ENCODE measurements at regions not wholly inside any gene's neighbourhood (a gene's known extent, or its start where the extent isn't known, plus 50 kb on each side); places are given as distances from the start of the nearest gene placed in this dataset.

DNA sequence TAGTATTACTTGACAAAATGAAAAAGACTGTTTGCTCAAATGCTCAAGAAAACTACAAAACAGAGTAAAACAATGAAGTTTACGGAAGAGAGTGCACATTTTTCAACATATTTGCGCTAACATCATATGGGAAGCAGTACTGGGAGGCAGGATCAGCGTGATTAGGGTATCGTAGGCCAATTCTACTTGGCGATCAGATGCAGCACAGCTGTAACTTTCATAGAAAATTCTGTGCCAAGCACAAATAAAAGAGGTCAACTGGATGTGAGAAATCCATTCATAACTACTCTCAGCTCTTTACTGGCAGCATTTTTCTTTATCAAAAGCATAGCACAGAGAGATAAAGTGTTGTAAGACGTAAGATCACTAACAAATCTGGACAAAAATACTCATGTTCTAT is 1196.3 kb upstream of the GBE1 start:
- Histone ChIP-seq H3K9me3 (ENCODE audit: control insufficient read depth, low read length) (peaks cover 15% of the 10 kb centered on the region), H2BK12ac (ENCODE audit: low read length in 2 of 2) (no peak overlapping the region), H3K4me2 (ENCODE audit: low read length, poor library complexity, severe bottlenecking) (no peak overlapping the region), H3K4me3 (ENCODE audit: insufficient read depth in 1 of 2, low read depth in 1 of 2, low read length in 2 of 2) (no peak overlapping the region), H2BK120ac (ENCODE audit: low read depth, low read length) (no peak overlapping the region), H2BK15ac (ENCODE audit: low read depth, poor library complexity, severe bottlenecking) (no peak overlapping the region), H3K4ac (ENCODE audit: low read depth in 1 of 2, low read length in 2 of 2) (no peak overlapping the region), H3K27ac (ENCODE audit: low read length, poor library complexity, severe bottlenecking) (no peak overlapping the region), H3K27me3 (ENCODE audit: control insufficient read depth in 1 of 2, insufficient read depth in 1 of 2, low read length in 2 of 2) (no peaks in the 10 kb centered on the region), H3K23ac (ENCODE audit: low read length in 2 of 2) (no peak overlapping the region), H2BK5ac (ENCODE audit: low read depth, low read length, poor library complexity, severe bottlenecking) (no peak overlapping the region), H4K91ac (ENCODE audit: low read length) (no peak overlapping the region), H2AK5ac (ENCODE audit: low read length, severe bottlenecking) (no peak overlapping the region), H3K9ac (ENCODE audit: low read length) (no peak overlapping the region), H4K8ac (ENCODE audit: low read length) (no peak overlapping the region), H3K79me1 (replicated peaks; ENCODE audit: low read length, poor library complexity, severe bottlenecking) (no peaks in the 10 kb centered on the region), H2AFZ (ENCODE audit: low read depth, low read length) (no peak overlapping the region), H3K4me1 (ENCODE audit: control insufficient read depth, insufficient read depth, low read depth, low read length) (no peaks in the 10 kb centered on the region), H3K14ac (ENCODE audit: low read length in 2 of 2) (no peak overlapping the region), H3K36me3 (ENCODE audit: control insufficient read depth in 1 of 2, insufficient read depth in 2 of 2, low read depth in 1 of 2, low read length in 2 of 2) (no peaks in the 10 kb centered on the region), H3K18ac (ENCODE audit: low read depth in 1 of 2, low read length in 2 of 2) (no peak overlapping the region)
- no peak for DNase-seq
- 66% methylated on average over 5 of the region's 6 CpGs for WGBS

DNA sequence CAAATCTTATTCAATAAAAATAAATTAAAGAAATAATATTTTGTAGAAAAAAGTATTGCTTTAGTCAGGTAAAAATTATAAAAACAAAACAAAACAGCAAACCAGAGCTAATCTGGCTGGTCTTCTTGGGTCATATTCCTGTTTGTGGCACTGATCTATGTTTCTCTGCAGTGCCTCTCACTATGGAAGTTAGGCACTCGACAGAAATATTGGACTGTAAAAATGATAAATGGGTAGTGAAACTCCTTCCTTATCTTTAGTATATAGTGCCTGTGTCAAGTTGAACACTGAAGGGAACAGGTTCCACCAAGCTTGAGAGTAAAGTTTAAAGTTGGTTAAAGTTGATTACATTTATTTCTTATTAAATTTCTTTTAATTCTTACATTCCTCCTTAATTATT is 1195.6 kb upstream of the GBE1 start:
- H3K4me1 ChIP-seq (ENCODE audit: control insufficient read depth, insufficient read depth, low read depth, low read length), result no peaks in the 10 kb centered on the region
- no peaks in the 10 kb centered on the region for H3K79me1 ChIP-seq (replicated peaks; ENCODE audit: low read length, poor library complexity, severe bottlenecking)
- H3K9me3 ChIP-seq (ENCODE audit: control insufficient read depth, low read length), result peaks cover 21% of the 10 kb centered on the region
- no peak overlapping the region for H2BK5ac ChIP-seq (ENCODE audit: low read depth, low read length, poor library complexity, severe bottlenecking)
- H3K4me2 ChIP-seq (ENCODE audit: low read length, poor library complexity, severe bottlenecking), result no peak overlapping the region
- H3K9ac ChIP-seq (ENCODE audit: low read length), result no peak overlapping the region
- no peaks in the 10 kb centered on the region for H3K27me3 ChIP-seq (ENCODE audit: control insufficient read depth in 1 of 2, insufficient read depth in 1 of 2, low read length in 2 of 2)
- H2BK12ac ChIP-seq (ENCODE audit: low read length in 2 of 2), result no peak overlapping the region
- H3K36me3 ChIP-seq (ENCODE audit: control insufficient read depth in 1 of 2, insufficient read depth in 2 of 2, low read depth in 1 of 2, low read length in 2 of 2), result no peaks in the 10 kb centered on the region
- DNase-seq, result no peak
- no peak overlapping the region for H2BK15ac ChIP-seq (ENCODE audit: low read depth, poor library complexity, severe bottlenecking)
- H3K4ac ChIP-seq (ENCODE audit: low read depth in 1 of 2, low read length in 2 of 2), result no peak overlapping the region
- H3K18ac ChIP-seq (ENCODE audit: low read depth in 1 of 2, low read length in 2 of 2), result no peak overlapping the region
- H2AFZ ChIP-seq (ENCODE audit: low read depth, low read length), result no peak overlapping the region
- 78% methylated on average over 1 of the region's 1 CpG for WGBS
- no peak overlapping the region for H2BK120ac ChIP-seq (ENCODE audit: low read depth, low read length)
- H3K23ac ChIP-seq (ENCODE audit: low read length in 2 of 2), result no peak overlapping the region
- no peak overlapping the region for H4K8ac ChIP-seq (ENCODE audit: low read length)
- H2AK5ac ChIP-seq (ENCODE audit: low read length, severe bottlenecking), result no peak overlapping the region
- no peak overlapping the region for H3K14ac ChIP-seq (ENCODE audit: low read length in 2 of 2)
- H3K4me3 ChIP-seq (ENCODE audit: insufficient read depth in 1 of 2, low read depth in 1 of 2, low read length in 2 of 2), result no peak overlapping the region
- no peak overlapping the region for H4K91ac ChIP-seq (ENCODE audit: low read length)
- no peak overlapping the region for H3K27ac ChIP-seq (ENCODE audit: low read length, poor library complexity, severe bottlenecking)

DNA sequence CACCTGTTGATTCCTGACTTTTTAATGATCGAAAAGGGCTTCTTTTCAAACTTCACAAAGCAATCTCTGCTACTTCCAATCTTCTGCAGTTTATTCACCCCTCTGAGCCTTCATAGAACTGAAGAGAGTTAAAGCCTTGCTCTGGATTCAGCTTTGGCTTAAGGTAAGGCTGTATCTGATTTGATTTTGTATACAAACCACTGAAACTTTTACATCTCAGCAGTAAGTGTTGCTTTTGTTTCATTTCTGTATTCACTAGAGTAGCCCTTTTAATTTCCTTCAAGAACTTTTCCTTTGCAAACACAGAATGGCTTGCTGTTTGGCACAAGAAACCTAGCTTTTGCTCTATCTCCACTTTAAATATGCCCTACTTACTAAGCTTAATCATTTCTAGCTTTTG is 1193.0 kb upstream of the GBE1 start:
- no peak for DNase-seq
- 73% methylated on average over 1 of the region's 1 CpG for WGBS

DNA sequence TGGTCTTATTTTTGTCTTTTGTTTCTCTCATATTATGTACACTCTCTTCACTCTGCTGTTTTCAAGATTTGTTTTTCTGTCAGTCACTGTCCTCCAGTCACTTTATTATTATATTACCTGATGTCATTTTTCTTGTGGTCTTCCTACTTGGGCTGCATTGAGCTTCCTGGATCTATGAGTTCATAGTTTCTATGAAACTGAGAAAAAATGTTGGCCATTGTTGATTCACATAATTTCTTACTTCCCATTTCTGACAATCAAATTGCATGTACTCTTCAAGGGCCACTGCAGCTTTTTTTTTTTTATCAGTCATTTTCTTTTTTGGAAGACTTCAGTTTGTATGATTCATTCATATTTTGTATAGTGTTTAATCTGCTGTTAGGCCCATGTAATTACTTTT is 1180.6 kb upstream of the GBE1 start:
- H2BK15ac ChIP-seq (ENCODE audit: low read depth, poor library complexity, severe bottlenecking), result no peak overlapping the region
- H3K79me1 ChIP-seq (replicated peaks; ENCODE audit: low read length, poor library complexity, severe bottlenecking), result no peaks in the 10 kb centered on the region
- H2AK5ac ChIP-seq (ENCODE audit: low read length, severe bottlenecking), result no peak overlapping the region
- H3K9me3 ChIP-seq (ENCODE audit: control insufficient read depth, low read length), result peaks cover 34% of the 10 kb centered on the region
- H3K4me2 ChIP-seq (ENCODE audit: low read length, poor library complexity, severe bottlenecking), result no peak overlapping the region
- no peak overlapping the region for H3K14ac ChIP-seq (ENCODE audit: low read length in 2 of 2)
- DNase-seq, result no peak
- no peak overlapping the region for H3K23ac ChIP-seq (ENCODE audit: low read length in 2 of 2)
- H3K18ac ChIP-seq (ENCODE audit: low read depth in 1 of 2, low read length in 2 of 2), result no peak overlapping the region
- H3K36me3 ChIP-seq (ENCODE audit: control insufficient read depth in 1 of 2, insufficient read depth in 2 of 2, low read depth in 1 of 2, low read length in 2 of 2), result peaks cover 0 to 6% of the 10 kb centered on the region in 2 experiments
- no peak overlapping the region for H3K27ac ChIP-seq (ENCODE audit: low read length, poor library complexity, severe bottlenecking)
- H3K4me3 ChIP-seq (ENCODE audit: insufficient read depth in 1 of 2, low read depth in 1 of 2, low read length in 2 of 2), result no peak overlapping the region
- no peak overlapping the region for H4K91ac ChIP-seq (ENCODE audit: low read length)
- no peak overlapping the region for H4K8ac ChIP-seq (ENCODE audit: low read length)
- no peak overlapping the region for H2BK5ac ChIP-seq (ENCODE audit: low read depth, low read length, poor library complexity, severe bottlenecking)
- no peak overlapping the region for H2BK120ac ChIP-seq (ENCODE audit: low read depth, low read length)
- no peak overlapping the region for H2AFZ ChIP-seq (ENCODE audit: low read depth, low read length)
- H3K4ac ChIP-seq (ENCODE audit: low read depth in 1 of 2, low read length in 2 of 2), result no peak overlapping the region
- no peaks in the 10 kb centered on the region for H3K4me1 ChIP-seq (ENCODE audit: control insufficient read depth, insufficient read depth, low read depth, low read length)
- H3K9ac ChIP-seq (ENCODE audit: low read length), result no peak overlapping the region
- no peaks in the 10 kb centered on the region for H3K27me3 ChIP-seq (ENCODE audit: control insufficient read depth in 1 of 2, insufficient read depth in 1 of 2, low read length in 2 of 2)
- H2BK12ac ChIP-seq (ENCODE audit: low read length in 2 of 2), result no peak overlapping the region

More for the DNA sequence above, 1193.0 kb upstream of the GBE1 start:
- no peak overlapping the region for H3K23ac ChIP-seq (ENCODE audit: low read length in 2 of 2)
- H3K4me2 ChIP-seq (ENCODE audit: low read length, poor library complexity, severe bottlenecking), result no peak overlapping the region
- no peaks in the 10 kb centered on the region for H3K79me1 ChIP-seq (replicated peaks; ENCODE audit: low read length, poor library complexity, severe bottlenecking)
- no peak overlapping the region for H3K9ac ChIP-seq (ENCODE audit: low read length)
- no peak overlapping the region for H2AK5ac ChIP-seq (ENCODE audit: low read length, severe bottlenecking)
- H3K4me1 ChIP-seq (ENCODE audit: control insufficient read depth, insufficient read depth, low read depth, low read length), result no peaks in the 10 kb centered on the region
- H2BK120ac ChIP-seq (ENCODE audit: low read depth, low read length), result no peak overlapping the region
- H2BK5ac ChIP-seq (ENCODE audit: low read depth, low read length, poor library complexity, severe bottlenecking), result no peak overlapping the region
- no peak overlapping the region for H3K27ac ChIP-seq (ENCODE audit: low read length, poor library complexity, severe bottlenecking)
- H3K27me3 ChIP-seq (ENCODE audit: control insufficient read depth in 1 of 2, insufficient read depth in 1 of 2, low read length in 2 of 2), result no peaks in the 10 kb centered on the region
- no peak overlapping the region for H3K4ac ChIP-seq (ENCODE audit: low read depth in 1 of 2, low read length in 2 of 2)
- no peak overlapping the region for H4K8ac ChIP-seq (ENCODE audit: low read length)
- no peak overlapping the region for H2BK15ac ChIP-seq (ENCODE audit: low read depth, poor library complexity, severe bottlenecking)
- no peak overlapping the region for H3K18ac ChIP-seq (ENCODE audit: low read depth in 1 of 2, low read length in 2 of 2)
- H3K14ac ChIP-seq (ENCODE audit: low read length in 2 of 2), result no peak overlapping the region
- no peak overlapping the region for H4K91ac ChIP-seq (ENCODE audit: low read length)
- no peak overlapping the region for H2BK12ac ChIP-seq (ENCODE audit: low read length in 2 of 2)
- H3K36me3 ChIP-seq (ENCODE audit: control insufficient read depth in 1 of 2, insufficient read depth in 2 of 2, low read depth in 1 of 2, low read length in 2 of 2), result no peaks in the 10 kb centered on the region
- H2AFZ ChIP-seq (ENCODE audit: low read depth, low read length), result no peak overlapping the region
- H3K4me3 ChIP-seq (ENCODE audit: insufficient read depth in 1 of 2, low read depth in 1 of 2, low read length in 2 of 2), result no peak overlapping the region
- H3K9me3 ChIP-seq (ENCODE audit: control insufficient read depth, low read length), result peaks cover 26% of the 10 kb centered on the region

Measured in mesenchymal stem cell (in vitro differentiated cells and primary cell).